Activated T-cell treated with anti-CD3 and anti-CD28 coated beads for 24 hours (primary cell): ENCODE measurements at regions not wholly inside any gene's neighbourhood (a gene's known extent, or its start where the extent isn't known, plus 50 kb on each side); places are given as distances from the start of the nearest gene placed in this dataset.

ENCODE experiments used
- DNase-seq: peaks from one replicate; pipeline ENCODE4 v3.0.0-alpha.2; 2020; ENCODE audit warnings: low read depth

DNA sequence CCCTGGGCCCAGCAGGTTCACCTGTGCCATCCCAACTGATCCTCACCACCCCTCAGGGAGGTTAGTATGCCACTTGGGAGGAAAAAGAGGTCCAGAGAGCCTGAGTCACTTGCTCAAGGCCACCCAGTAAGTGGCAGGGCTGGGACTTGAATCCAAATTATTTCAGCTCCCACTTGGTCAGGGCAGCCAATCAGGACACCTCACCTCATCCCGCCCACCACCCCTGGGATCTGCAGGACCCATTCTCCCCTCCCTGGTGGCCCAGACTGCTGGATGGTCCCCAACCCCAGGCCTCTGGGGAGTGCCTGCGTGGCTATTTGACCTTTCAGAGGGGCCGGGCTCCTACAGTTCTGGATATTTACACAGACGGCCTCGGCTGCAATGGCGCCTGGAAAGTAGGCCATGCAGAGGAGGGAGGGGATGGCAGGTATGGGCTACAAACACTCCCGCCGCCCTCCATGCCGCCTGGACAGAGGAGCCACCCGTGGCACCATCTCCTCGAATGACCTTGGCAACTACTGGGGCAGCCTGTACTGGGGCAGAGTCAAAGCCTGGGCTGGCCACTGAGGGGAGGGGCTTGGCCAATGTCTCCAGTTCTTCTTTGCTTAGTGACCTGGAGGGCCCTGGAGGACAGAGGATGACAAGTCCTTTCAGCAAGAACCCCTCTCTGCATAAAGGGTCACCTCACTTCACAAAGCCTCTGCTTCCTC, 153.6 kb upstream of the LINGO1 start:
- DNase-seq, result no peak

DNA sequence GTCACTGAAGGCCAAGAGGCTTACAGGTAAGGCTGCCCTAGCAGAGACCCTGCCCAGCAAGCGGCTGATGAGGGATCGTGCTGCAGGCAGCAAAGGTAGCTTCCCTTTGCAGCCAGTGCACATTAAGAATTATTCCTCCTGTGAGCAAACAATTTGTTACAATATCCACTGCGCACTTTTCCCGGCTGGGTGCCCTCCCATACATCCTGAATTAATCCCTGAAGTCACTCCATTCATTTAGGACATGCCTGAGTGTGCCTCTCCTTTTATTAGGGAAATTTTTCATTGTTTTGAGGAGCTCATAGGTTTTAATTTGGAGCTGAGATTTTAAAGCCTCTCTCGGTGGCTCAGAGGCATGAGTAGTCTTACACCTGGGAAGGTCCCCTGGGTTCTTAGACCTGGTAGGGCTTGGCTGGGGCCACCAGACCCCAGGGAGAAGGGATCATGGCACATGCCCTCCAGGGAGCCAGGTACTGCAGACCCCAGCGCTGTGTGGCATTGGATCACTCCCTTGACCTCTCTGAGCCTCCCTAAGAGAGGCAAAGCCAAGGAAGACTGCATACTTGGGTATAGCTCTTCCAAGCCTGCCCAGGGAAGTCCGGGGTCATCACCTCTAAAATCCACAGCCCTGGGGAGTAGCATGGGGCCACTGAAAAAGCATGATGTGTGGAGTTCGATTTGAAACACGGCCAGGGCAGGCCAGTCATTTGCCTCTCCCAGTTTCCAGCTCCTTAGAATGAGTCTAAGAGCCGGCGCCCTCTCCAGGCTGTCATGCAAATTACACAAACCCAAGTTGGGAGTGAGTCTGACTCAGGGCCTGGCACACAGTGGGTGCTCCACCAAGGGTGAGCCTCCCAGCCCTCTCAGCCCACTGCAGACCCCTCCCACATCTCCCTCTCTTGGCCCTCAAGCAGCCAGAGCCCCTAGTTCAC, 151.9 kb upstream of the LINGO1 start:
- no peak for DNase-seq

DNA sequence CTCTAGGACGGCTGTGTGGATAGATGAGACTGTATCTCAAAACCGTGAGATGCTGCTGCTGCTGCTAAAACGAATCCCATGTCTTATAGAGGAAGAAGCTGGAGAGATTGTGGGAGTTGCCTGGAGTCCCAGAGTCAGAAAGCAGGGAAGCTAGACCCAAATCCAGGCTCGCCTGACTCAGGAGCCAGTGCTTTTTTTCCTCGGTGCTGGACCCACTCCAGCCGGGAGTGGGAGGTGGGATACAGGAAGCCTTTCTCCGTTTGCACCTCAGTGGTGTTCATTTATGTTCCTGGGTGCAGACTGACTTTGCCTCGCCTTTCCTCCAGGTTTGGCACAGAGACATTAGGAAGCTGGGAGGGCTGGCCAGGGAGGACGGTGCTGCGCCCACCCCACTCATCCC, 150.9 kb upstream of the LINGO1 start:
- DNase-seq, result no peak

DNA sequence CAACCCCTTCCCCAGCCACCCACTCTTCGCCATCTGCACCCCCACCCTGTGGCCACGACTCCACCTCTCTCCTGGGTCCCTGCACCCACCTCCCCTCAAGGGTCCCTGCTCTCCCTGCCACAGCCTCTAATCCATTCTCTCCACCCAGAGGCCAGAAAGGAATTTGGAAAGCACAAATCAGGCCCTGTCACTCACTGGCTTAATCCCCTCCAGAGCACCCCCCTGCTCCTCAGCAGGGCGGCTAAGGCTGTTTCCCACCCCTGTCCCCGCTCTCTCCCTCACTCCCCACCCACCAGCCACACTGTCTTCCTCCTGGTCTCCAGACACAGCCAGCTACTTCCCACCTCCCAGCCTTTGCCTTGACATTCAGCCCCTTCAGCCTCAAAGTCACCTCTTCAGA, 150.0 kb upstream of the LINGO1 start:
- DNase-seq, result no peak

DNA sequence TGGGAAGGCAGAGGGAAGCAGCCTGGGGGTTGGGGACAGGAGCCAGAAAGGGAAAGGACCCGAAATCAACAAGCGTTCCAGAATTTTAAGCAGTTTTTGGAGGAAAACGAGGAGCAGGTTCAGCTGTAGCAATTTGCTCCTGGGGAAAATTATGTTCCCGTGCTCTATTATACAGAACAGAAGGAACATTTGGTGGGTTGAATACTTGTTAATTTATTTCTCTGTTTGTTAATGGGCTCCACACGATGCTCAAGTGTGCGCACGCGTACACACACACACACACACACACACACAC, 149.2 kb upstream of the LINGO1 start:
- DNase-seq, result no peak

DNA sequence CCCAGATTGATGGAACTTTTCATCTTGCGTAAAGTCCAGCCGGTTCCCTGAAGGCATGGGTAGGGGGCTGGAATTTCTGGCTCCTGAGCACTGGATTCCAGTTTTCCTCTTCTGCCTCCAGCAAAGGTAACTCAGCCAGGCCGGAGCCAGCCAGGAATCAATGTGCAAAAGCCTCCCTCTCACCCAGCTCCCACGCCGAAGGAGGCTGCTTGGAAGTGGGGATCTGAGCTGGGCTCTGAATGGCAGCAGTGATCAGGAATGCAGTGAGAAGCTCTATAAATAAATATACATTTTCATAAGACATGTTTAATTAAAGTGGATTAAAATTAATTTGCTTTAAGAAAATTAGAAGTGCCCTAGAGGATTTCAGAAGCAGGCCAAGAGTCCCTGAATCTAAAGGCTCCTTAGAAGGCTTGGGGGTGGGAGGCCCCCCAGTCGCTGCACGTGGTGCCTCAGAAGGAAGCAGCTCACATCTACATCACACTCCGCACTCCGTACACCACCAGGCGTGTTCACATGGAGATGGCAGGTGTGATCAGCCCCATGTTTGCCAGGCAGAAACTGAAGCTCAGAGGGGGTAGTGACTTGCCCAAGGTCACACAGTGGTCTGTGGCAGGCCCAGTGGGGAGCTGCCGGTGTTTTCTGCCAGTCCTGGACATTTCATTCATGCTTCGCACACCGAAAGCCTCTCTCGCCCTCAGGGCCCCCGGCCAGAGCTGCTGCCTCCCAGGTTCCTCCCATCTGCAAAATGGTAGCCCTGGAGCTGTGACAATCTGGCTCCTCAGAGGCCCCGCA, 148.6 kb upstream of the LINGO1 start:
- DNase-seq, result no peak

DNA sequence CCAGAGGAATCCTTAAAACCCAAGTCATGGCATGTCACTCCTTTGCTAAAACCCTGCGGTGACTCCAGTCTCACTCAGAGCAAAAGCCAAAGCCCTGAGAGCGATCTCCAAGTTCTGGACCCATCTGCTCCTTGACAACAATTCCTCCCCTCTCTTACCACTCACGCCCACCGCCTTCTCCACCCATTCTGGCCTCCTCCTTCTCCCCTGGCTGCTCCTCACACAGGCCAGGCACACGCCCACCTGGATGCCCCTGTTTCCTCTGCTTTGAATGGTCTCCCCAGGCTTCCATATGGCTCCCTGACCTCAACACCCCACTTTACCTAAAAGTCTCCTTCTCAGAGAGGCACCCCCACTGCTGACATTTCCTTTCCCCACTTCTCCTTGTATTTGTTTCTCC, 146.1 kb upstream of the LINGO1 start:
- no peak for DNase-seq

DNA sequence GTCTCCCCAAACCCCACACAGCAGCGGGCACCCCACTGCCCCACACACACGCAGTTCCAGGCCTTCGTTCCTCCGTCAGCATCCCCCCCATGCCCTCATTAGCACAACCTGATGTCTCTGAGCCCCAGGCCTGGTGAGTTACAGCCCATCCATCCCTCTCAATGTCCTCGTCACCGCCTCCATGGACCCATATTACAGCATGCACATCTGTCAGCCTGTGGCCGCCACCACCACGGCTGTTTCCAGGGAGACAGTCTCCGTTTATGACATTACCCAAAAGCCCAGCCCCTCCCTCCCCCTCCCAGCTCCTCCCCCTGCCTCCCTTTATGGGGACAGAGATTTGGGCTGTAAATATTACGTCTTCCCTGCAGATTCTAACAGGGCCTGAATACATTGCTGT, 143.1 kb upstream of the LINGO1 start:
- DNase-seq, result no peak

DNA sequence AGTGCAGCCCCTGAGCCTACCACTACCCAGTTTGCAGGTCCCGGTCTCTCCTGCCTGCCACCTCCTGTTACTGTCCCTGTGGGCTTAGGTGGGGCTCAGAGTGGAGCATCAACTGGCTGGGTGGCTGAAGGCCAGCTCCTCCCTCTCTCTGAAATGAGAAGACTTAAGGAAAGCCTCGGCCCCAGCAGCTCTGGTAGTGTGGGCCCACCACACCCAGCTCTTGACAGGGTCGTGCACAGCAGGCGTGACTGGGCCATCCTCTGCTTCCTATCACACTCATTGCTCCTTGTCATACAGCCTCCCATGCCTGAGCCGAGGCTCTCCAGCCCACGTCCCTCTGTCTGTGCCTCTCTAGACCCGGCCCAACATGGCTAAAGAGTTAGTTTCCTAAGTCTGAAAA, 142.7 kb upstream of the LINGO1 start:
- no peak for DNase-seq

DNA sequence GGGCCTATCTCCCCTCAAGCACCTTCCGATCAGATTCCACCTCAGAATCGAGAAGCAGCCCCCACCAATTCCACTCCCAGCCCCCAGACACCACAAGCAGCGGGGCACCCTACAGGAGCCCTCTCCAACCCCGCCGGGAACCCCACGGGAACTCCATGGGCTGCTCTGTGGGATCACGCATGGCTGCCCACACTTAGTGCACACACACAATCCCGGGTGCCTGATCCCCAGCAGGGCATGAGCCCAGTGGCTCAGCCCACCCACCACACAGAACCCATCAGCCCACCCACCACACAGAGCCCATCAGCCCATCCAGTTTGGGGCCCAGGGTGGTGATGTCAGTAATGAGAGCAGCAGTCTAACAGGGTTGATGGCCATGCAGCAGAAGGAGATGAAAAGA, 141.6 kb upstream of the LINGO1 start:
- no peak for DNase-seq

DNA sequence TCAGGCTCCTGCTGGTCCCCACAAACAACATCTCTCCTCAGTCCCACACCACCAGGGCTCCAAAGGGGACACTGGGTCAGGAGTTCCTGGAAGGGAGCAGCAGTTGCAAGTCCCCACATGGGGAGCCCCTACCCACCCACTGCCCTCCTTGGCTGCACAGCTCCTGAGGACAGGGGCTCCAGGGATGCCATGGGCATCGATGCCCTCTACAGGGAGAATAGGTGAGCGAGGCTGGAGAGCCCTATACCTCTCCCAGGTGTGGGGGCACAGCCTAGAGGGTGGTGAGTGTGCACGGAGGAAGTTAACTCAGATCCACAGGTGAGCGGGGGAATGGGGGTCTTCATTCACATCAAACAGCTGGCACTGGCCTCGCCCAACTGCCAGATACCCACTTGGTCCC, 141.2 kb upstream of the LINGO1 start:
- DNase-seq, result no peak

DNA sequence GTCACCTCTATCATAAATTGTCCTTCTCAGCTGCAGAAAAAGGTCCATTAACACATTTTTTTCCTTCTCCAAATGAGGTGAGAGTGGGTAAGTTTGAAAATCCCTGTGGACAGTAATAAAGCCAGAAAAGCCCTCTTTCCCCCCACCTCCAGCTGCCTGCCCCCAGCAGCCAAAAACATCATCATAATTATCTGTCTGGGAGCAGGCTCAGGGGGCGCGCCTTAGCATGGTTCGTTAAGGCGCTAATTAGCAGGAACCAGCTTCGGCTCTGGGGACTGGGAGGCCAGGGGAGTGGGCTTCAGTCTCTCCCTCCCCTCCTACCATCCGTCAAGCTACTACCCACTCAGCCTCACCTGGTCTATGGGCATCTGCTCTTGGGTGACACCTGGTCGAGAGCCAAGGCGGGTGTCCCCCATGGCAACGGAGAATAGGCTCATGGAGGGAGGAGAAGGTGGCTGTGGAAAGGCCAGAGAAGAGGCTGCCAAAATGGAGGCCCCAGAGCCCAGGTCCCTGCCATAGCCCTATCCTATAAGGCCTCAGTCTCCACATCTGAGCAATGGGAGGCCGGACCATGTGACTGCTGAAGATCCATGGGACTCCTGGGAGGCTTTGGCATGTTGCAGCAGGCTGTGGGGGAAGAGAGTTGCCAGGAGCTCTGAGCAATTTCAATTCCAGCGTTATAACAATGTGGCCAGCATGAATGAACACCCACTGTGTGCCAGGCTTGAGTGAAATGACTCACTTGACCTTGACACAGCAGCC, 140.1 kb upstream of the LINGO1 start:
- DNase-seq, result no peak

DNA sequence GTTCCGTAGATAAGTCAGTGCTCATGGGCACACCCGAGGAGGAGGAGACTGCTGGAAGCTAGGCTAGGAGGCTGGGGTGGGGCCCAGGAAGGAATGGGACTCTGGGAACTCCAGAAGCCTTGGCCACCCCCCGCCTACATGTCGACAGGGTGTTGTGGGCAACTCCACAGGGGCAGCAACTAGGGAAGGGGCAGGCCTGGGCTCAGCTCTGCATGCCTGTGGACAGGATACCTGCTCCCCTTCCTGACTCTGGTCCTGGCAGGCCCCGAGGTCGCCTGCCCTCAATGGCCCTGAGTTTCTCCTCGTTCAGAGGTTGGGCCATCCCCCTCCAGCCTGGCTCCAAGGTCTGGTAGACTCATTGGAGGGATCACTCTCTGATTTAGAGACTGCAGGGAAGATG, 138.9 kb upstream of the LINGO1 start:
- no peak for DNase-seq

DNA sequence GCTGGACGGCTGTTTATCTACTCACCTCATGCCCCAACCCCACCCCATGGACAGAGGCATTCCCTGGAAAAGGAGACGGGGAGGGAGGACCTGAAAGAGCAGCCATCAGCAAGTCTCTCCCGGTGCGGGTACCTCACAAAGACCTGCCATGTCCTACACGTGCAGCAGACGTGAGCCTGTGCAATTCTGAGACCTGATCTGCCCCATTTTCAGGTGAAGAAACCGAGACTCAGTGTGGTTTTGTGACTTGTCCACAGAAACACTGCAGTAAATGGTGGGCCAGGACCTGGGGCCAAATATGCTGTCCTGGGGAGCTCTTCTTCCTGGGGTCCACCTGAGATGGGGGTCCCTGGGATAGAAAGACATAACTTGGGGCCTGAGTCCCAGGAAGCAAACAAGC, 137.0 kb upstream of the LINGO1 start:
- no peak for DNase-seq

DNA sequence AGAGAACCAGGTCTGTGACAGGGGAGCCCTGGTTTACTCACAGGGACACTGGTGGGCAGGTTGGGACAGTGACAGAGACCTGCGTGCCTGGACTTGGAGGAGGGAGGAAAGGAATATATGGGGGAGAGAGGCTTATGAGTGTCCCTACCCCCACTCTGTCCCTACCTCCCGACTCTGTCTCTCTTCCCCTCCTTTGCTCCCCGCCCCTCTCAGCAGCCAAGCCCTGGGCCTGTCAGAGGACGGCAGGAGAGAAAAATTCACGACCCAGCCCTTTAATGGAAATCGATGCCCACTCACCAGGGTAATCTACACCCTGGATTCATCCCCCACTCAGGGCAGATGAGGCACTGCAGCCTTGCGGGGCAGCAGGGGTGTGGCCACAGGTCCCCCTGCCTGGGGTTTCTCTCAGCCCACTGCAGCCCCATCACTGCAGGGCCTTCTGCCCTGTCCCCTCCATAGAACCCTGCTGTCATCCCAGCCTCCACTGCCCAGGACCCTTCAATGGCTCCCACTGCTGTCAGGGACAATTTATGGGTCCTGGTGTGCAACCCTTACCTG, 135.9 kb upstream of the LINGO1 start:
- DNase-seq, result no peak

DNA sequence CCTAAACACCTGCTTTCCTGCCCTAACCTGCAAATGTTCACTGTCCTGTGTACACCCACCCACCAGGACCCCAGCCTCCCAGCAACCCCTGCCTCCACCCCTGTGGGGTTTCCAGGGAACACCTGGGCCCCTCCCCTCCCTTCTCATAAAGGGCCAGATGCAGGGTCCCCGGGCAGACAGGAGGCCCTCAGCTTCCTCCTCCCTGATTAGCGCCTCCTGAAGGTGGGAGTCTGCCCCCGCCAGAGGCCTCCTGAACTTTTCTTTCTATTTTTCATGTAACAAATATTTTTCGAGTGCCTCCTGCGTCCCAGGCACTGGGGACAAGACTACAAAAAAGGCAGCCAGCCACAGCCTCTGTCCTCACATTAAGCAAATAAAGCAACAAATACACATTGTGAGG, 135.4 kb upstream of the LINGO1 start:
- no peak for DNase-seq

DNA sequence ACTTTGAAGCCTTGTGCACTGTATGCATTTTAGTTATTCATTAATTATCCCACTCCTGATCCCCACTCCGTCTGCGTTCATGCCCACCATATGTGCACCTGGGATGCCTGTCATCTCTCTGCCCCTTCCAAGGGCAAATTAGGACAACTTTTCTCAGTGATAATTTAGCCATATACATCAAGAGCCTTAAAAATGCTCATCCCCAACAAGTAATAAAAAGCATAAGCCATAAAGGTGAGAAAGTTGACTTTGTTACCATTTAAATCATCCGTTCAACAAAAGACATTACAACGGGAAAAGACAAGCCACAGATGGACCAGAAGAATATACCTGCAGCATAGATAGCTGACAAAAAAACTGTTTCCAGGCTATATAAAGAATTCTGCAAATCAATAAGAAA, 131.4 kb upstream of the LINGO1 start:
- no peak for DNase-seq

DNA sequence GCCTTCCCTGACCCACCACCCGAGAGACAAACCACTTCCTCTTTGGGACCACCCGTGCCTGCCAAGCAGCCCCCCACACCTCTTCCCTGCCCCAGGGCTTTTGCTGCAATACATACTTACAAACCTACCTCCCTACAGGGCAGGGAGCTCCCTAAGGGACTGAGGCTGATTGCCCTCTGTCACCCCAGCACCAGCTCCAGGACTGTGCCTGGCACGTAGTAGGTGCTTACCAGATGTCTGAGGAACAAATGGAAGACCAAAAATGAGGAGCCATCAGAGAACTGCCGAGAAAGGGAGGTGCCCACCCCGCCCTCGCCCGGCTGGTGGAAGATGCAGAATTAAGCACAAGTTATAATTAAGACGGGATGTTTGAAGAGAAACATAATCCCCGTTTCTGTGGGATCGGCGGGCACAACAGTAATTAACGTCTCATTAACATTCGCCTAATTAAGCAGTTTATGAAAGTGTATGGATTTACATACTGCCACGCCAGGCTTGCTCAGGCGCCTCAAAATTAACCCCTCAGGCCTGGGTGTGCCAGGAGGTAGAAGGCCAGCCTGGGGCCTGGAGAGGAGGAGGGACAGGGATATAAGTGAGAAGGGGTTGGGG, 130.1 kb upstream of the LINGO1 start:
- no peak for DNase-seq

DNA sequence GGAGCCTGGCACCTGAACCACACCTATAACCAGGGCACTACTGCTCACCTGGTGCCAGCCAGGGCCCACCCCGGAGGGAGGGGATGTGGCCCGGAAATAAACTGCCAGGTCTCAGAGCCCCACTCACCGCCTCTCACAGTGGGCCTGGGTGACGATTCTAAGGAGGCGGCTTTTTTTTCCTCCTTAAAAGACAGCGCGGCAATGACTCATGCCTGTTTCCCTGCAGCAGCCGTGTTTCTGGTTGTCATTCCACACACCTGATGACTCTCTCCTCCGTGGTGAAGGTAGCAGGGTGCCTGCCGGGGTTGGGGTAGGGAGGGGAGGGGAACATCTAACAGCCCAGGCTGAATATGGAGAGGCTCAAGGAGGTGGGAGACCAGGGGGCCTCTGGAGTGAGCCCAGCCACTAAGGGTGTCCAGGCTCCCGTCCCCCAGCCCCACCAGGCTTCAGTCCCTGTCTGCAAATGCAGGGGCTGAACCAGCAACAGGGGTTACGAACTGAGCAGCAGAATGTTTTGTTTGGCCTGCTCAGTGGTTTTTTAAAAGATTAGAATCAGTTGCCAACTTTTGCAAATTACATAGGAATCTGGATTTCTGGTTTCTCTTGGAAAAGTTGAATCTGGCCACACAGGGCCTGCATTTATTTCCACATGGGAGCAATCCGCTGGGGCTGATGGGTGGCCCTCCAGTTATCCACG, 127.3 kb upstream of the LINGO1 start:
- no peak for DNase-seq

DNA sequence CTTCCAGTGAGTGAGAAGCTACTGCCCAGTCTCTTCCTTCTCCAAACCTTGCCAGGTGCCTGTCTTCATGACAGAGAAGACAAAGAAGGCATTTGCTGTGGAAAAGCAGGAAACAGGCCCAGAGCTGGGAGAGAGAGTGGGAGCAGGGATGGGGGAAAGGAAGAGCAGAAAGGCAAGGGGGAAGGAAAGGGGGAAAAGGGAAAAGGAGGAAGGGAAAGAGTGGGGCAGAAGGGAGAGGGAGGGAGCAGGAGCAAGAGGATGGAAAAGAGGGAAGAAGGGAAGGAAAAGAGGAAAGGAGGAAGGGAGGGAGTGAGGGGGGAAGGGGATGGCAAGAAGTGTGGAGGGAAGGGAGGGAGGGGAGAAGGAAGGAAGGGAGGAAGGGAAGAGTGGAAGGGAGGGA, 121.2 kb upstream of the LINGO1 start:
- no peak for DNase-seq
